ENCODE measurements at regions not wholly inside any gene's neighbourhood (a gene's known extent, or its start where the extent isn't known, plus 50 kb on each side); places are given as distances from the start of the nearest gene placed in this dataset.

- in situ Hi-C loops (cut with HindIII; ENCODE audit: low pct_unique_long_range_greater_than_20kb, low sequenced_read_pairs), result no loop called here
- no peak for DNase-seq (ENCODE audit: low read depth, low spot score)
Measured at GRCh38 chr11:21894492-21894891, 298.4 kb upstream of the ANO5 start.

- in situ Hi-C loops (cut with HindIII; ENCODE audit: low pct_unique_long_range_greater_than_20kb, low sequenced_read_pairs), result no loop called here
- no peak for DNase-seq (ENCODE audit: low read depth, low spot score)
Measured at GRCh38 chr11:21895686-21896085, 297.2 kb upstream of the ANO5 start.

- DNase-seq (ENCODE audit: low read depth, low spot score), result no peak
- in situ Hi-C loops (cut with HindIII; ENCODE audit: low pct_unique_long_range_greater_than_20kb, low sequenced_read_pairs), result no loop called here
Measured at GRCh38 chr11:21896216-21896615, 296.7 kb upstream of the ANO5 start.

- in situ Hi-C loops (cut with HindIII; ENCODE audit: low pct_unique_long_range_greater_than_20kb, low sequenced_read_pairs), result no loop called here
- DNase-seq (ENCODE audit: low read depth, low spot score), result no peak
Measured at GRCh38 chr11:21896746-21897602, 295.9 kb upstream of the ANO5 start.

- in situ Hi-C loops (cut with HindIII; ENCODE audit: low pct_unique_long_range_greater_than_20kb, low sequenced_read_pairs), result no loop called here
- DNase-seq (ENCODE audit: low read depth, low spot score), result no peak
Measured at GRCh38 chr11:21897752-21898151, 295.1 kb upstream of the ANO5 start.

GRCh38 chr11:21908211-21908610 lies 284.7 kb upstream of the ANO5 start:
- DNase-seq (ENCODE audit: low read depth, low spot score), result no peak
- in situ Hi-C loops (cut with HindIII; ENCODE audit: low pct_unique_long_range_greater_than_20kb, low sequenced_read_pairs), result no loop called here

- in situ Hi-C loops (cut with HindIII; ENCODE audit: low pct_unique_long_range_greater_than_20kb, low sequenced_read_pairs), result no loop called here
- DNase-seq (ENCODE audit: low read depth, low spot score), result no peak
Measured at GRCh38 chr11:21909145-21909544, 283.7 kb upstream of the ANO5 start.

GRCh38 chr11:21911061-21911460 lies 281.8 kb upstream of the ANO5 start:
- in situ Hi-C loops (cut with HindIII; ENCODE audit: low pct_unique_long_range_greater_than_20kb, low sequenced_read_pairs), result no loop called here
- no peak for DNase-seq (ENCODE audit: low read depth, low spot score)

GRCh38 chr11:21912285-21912684 lies 280.6 kb upstream of the ANO5 start:
- DNase-seq (ENCODE audit: low read depth, low spot score), result no peak
- in situ Hi-C loops (cut with HindIII; ENCODE audit: low pct_unique_long_range_greater_than_20kb, low sequenced_read_pairs), result no loop called here

GRCh38 chr11:21921151-21921550 lies 271.7 kb upstream of the ANO5 start:
- no peak for DNase-seq (ENCODE audit: low read depth, low spot score)
- in situ Hi-C loops (cut with HindIII; ENCODE audit: low pct_unique_long_range_greater_than_20kb, low sequenced_read_pairs), result no loop called here

- in situ Hi-C loops (cut with HindIII; ENCODE audit: low pct_unique_long_range_greater_than_20kb, low sequenced_read_pairs), result no loop called here
- no peak for DNase-seq (ENCODE audit: low read depth, low spot score)
Measured at GRCh38 chr11:21924262-21924661, 268.6 kb upstream of the ANO5 start.

GRCh38 chr11:21927628-21928027 lies 265.3 kb upstream of the ANO5 start:
- no peak for DNase-seq (ENCODE audit: low read depth, low spot score)
- in situ Hi-C loops (cut with HindIII; ENCODE audit: low pct_unique_long_range_greater_than_20kb, low sequenced_read_pairs), result no loop called here

GRCh38 chr11:21928847-21929246 lies 264.0 kb upstream of the ANO5 start:
- in situ Hi-C loops (cut with HindIII; ENCODE audit: low pct_unique_long_range_greater_than_20kb, low sequenced_read_pairs), result no loop called here
- no peak for DNase-seq (ENCODE audit: low read depth, low spot score)

- in situ Hi-C loops (cut with HindIII; ENCODE audit: low pct_unique_long_range_greater_than_20kb, low sequenced_read_pairs), result no loop called here
- DNase-seq (ENCODE audit: low read depth, low spot score), result no peak
Measured at GRCh38 chr11:21930408-21930807, 262.5 kb upstream of the ANO5 start.

GRCh38 chr11:21931436-21932101 lies 261.3 kb upstream of the ANO5 start:
- in situ Hi-C loops (cut with HindIII; ENCODE audit: low pct_unique_long_range_greater_than_20kb, low sequenced_read_pairs), result no loop called here
- no peak for DNase-seq (ENCODE audit: low read depth, low spot score)

GRCh38 chr11:21933095-21933494 lies 259.8 kb upstream of the ANO5 start:
- in situ Hi-C loops (cut with HindIII; ENCODE audit: low pct_unique_long_range_greater_than_20kb, low sequenced_read_pairs), result no loop called here
- DNase-seq (ENCODE audit: low read depth, low spot score), result peak; percentile 35

GRCh38 chr11:21944577-21944976 lies 248.3 kb upstream of the ANO5 start:
- in situ Hi-C loops (cut with HindIII; ENCODE audit: low pct_unique_long_range_greater_than_20kb, low sequenced_read_pairs), result no loop called here
- DNase-seq (ENCODE audit: low read depth, low spot score), result no peak

- no peak for DNase-seq (ENCODE audit: low read depth, low spot score)
- in situ Hi-C loops (cut with HindIII; ENCODE audit: low pct_unique_long_range_greater_than_20kb, low sequenced_read_pairs), result no loop called here
Measured at GRCh38 chr11:21948876-21949275, 244.0 kb upstream of the ANO5 start.

GRCh38 chr11:21949763-21950413 lies 243.0 kb upstream of the ANO5 start:
- in situ Hi-C loops (cut with HindIII; ENCODE audit: low pct_unique_long_range_greater_than_20kb, low sequenced_read_pairs), result no loop called here
- DNase-seq (ENCODE audit: low read depth, low spot score), result no peak
